ENCODE measurements at regions not wholly inside any gene's neighbourhood (a gene's known extent, or its start where the extent isn't known, plus 50 kb on each side); places are given as distances from the start of the nearest gene placed in this dataset.

DNA sequence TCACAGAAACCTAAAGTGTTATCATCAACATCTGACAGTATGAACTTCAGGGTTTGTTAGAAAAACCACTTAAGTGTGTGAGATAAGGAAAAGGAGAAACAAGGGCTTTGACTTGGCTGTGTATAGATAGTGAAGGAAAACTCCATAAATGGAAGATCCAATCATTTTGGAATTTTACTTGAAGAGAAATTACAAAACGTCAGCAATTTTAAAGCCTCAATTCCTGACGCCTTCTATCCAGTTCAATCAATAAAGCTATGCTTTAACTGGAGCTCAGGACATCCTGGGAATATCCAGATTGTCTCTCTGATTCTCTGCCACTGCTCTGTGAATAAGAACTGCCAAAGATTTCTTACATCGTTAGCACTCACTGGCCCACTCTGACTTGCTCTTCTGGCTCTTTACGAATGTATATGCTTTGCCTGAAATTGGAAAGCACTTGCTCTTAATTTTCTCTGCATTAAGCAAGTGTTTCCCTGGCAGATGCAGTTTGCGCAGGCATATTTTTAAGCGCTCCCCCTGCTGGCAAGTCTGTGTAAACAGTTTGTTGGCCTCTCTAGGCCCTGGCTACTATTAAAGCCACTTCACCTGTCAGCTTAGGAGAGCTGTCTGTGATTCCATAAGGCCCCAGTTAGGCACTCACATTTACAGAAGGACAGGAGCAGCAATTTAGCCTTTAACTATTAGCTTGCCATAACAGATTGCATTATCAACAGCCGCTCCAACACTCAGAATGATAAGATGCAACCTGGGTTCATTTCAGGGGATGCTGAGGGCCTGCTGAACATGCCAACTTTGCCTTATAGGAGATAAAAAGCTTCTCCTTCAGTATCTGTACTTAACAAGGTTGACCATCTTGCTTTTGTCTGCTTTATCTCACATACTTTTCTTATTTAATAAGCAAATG, 251.4 kb upstream of the DDX53 start:
- Histone ChIP-seq H3K9me3 (no peaks in the 10 kb centered on the region), H3K27me3 (no peaks in the 10 kb centered on the region), H3K36me3 (no peaks in the 10 kb centered on the region), H3K4me1 (no peaks in the 10 kb centered on the region), H3K27ac (no peak overlapping the region), H3K4me3 (no peak overlapping the region)
- intact Hi-C loops (cut with DNase I; ENCODE audit: low total_unique reads), result loop anchor here (10.0 kb wide), 1 partner anchor 244 kb away; no protein-coding TSS in a partner anchor
- TF ChIP-seq, protein P1, sequence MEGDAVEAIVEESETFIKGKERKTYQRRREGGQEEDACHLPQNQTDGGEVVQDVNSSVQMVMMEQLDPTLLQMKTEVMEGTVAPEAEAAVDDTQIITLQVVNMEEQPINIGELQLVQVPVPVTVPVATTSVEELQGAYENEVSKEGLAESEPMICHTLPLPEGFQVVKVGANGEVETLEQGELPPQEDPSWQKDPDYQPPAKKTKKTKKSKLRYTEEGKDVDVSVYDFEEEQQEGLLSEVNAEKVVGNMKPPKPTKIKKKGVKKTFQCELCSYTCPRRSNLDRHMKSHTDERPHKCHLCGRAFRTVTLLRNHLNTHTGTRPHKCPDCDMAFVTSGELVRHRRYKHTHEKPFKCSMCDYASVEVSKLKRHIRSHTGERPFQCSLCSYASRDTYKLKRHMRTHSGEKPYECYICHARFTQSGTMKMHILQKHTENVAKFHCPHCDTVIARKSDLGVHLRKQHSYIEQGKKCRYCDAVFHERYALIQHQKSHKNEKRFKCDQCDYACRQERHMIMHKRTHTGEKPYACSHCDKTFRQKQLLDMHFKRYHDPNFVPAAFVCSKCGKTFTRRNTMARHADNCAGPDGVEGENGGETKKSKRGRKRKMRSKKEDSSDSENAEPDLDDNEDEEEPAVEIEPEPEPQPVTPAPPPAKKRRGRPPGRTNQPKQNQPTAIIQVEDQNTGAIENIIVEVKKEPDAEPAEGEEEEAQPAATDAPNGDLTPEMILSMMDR (IDR thresholded peaks at IDR 0.05), result peak; percentile 39 to 73 (median 55)
- TF ChIP-seq POLR2A (IDR thresholded peaks at IDR 0.05), result no peak
- WGBS, 2 donors (ENCODE audit: low coverage in 1 of 2), result 22% methylated on average over 7 of the region's 7 CpGs; no CpG with 5 or more reads in 1 of the 2 donors
- in situ Hi-C loops (cut with MboI; ENCODE audit: low pct_ligation_motif_present in 1 of 4, low pct_unique_long_range_greater_than_20kb in 1 of 4, low sequenced_read_pairs in 3 of 4), result loop anchor here in 1 of 4 donors (25.0 kb wide), 1 partner anchor 586 kb away; no protein-coding TSS in a partner anchor
- peak; percentile 35 for DNase-seq

DNA sequence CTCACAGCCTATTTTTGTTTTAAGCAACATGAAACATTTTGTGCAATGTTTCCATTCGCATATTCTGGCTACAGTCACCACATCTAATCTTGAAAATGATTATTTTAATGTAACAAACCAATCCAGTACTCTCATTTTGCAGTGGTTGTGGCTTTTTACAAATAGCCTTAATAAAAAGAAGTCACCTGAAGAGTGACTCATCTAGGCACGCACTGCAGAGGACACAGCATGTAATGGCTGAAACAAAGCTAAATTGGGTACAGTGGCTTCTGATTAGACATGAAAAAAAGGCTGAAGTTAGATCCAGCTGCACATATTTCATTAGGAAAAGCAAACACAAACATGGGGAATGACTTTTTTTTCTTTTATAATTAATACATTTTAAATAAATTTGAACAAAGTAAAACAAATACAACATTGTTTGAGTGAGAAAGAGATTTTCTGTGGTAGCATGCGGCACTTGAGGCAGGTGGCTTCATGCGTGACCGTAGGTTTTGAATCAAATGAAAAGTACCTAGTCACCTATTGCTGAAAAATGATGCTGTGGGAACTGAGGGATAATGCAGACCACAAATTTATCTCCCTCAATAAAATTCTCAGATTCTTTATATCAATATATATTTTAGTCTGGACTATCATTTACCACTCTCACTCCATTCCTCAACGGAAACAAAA, 240.8 kb upstream of the DDX53 start:
- H3K36me3 ChIP-seq, result no peaks in the 10 kb centered on the region
- no peak for DNase-seq
- no peak overlapping the region for H3K4me3 ChIP-seq
- intact Hi-C loops (cut with DNase I; ENCODE audit: low total_unique reads), result no loop called here
- H3K4me1 ChIP-seq, result no peaks in the 10 kb centered on the region
- TF ChIP-seq POLR2A (IDR thresholded peaks at IDR 0.05) (no peak), POLR2AphosphoS5 (IDR thresholded peaks at IDR 0.05) (no peak), EP300 (IDR thresholded peaks at IDR 0.05; ENCODE audit: low read depth) (no peak)
- TF ChIP-seq, protein P1 (IDR thresholded peaks at IDR 0.05), result no peak
- no peaks in the 10 kb centered on the region for H3K27me3 ChIP-seq
- in situ Hi-C loops (cut with MboI; ENCODE audit: low pct_ligation_motif_present in 1 of 4, low pct_unique_long_range_greater_than_20kb in 1 of 4, low sequenced_read_pairs in 3 of 4), result no loop called here
- no peak overlapping the region for H3K27ac ChIP-seq
- 75 to 78% methylated on average over 5 to 6 of the region's 6 CpGs for WGBS, 2 donors (ENCODE audit: low coverage in 1 of 2)
- H3K9me3 ChIP-seq, result no peaks in the 10 kb centered on the region

DNA sequence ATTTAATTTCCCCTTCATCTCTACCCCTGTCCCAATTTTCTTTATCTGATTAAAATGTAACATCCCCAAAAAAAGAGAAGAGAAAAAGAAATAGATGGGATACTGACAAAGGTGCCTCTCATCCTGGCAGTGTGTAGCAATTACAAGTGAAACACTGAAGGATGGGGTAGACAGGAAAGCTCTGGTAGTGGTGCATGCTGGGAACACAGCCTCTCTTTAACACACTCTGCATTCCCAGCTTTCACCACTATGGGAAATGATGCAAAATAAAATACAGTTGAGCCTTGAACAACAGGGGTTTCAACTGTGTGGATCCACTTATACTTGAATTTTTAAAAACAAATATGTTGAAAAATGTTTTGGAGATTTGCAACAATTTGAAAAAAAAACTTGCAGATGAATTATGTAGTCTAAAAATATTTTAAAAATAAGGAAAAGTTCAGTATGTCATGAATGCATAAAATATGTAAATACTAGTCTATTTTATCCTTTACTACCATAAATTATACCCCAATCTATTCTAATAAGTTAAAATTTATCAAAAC, 239.2 kb upstream of the DDX53 start:
- Histone ChIP-seq H3K27me3 (no peaks in the 10 kb centered on the region), H3K36me3 (no peaks in the 10 kb centered on the region), H3K4me3 (no peak overlapping the region), H3K4me1 (no peaks in the 10 kb centered on the region), H3K9me3 (no peaks in the 10 kb centered on the region), H3K27ac (no peak overlapping the region)
- no peak for DNase-seq
- TF ChIP-seq POLR2AphosphoS5 (IDR thresholded peaks at IDR 0.05), result no peak
- no peak for TF ChIP-seq POLR2A (IDR thresholded peaks at IDR 0.05)
- no peak for TF ChIP-seq EP300 (IDR thresholded peaks at IDR 0.05; ENCODE audit: low read depth)
- TF ChIP-seq, protein P1 (IDR thresholded peaks at IDR 0.05), result no peak
- in situ Hi-C loops (cut with MboI; ENCODE audit: low pct_ligation_motif_present in 1 of 4, low pct_unique_long_range_greater_than_20kb in 1 of 4, low sequenced_read_pairs in 3 of 4), result no loop called here
- intact Hi-C loops (cut with DNase I; ENCODE audit: low total_unique reads), result no loop called here

DNA sequence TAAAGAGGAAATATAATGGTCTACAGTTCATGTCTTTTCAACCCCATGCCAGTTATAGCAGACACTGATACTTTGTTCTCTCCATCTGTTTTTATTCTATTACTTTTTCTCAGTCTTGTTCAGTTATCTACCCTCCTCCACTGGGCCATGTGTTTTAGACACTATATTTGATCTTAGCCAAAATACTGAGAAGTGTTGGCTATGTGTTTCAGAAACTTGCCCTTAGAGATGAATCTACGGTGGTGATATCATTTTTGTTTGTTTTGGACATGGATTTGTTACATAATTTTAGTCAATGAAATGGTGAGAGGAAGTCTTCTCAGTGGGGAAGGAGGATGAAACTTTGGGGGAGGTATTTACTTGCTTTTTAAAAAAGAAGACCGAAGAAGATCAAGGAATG, 211.5 kb upstream of the DDX53 start:
- H3K27me3 ChIP-seq, result no peaks in the 10 kb centered on the region
- H3K4me1 ChIP-seq, result no peaks in the 10 kb centered on the region
- no peaks in the 10 kb centered on the region for H3K9me3 ChIP-seq
- in situ Hi-C loops (cut with MboI; ENCODE audit: low pct_ligation_motif_present in 1 of 4, low pct_unique_long_range_greater_than_20kb in 1 of 4, low sequenced_read_pairs in 3 of 4) (no loop called here), intact Hi-C loops (cut with DNase I; ENCODE audit: low total_unique reads) (no loop called here)
- H3K27ac ChIP-seq, result no peak overlapping the region
- no peaks in the 10 kb centered on the region for H3K36me3 ChIP-seq
- TF ChIP-seq, protein P1 (IDR thresholded peaks at IDR 0.05), result no peak
- no peak for TF ChIP-seq POLR2AphosphoS5 (IDR thresholded peaks at IDR 0.05)
- no peak for TF ChIP-seq EP300 (IDR thresholded peaks at IDR 0.05; ENCODE audit: low read depth)
- TF ChIP-seq POLR2A (IDR thresholded peaks at IDR 0.05), result no peak
- no peak for DNase-seq
- 52 to 72% methylated on average over 2 of the region's 2 CpGs for WGBS, 2 donors (ENCODE audit: low coverage in 1 of 2)
- H3K4me3 ChIP-seq, result no peak overlapping the region

All from transverse colon (tissue), 4 donors.